Endothelial cell of hepatic sinusoid (primary cell): ENCODE measurements at regions not wholly inside any gene's neighbourhood (a gene's known extent, or its start where the extent isn't known, plus 50 kb on each side); places are given as distances from the start of the nearest gene placed in this dataset.
"Not testable (repeated sequence)": the region's sequence is repeated elsewhere in the genome, so short reads cannot be mapped to it uniquely, and the experiment has no call there.

Experiments used
- in situ Hi-C: cut with HindIII; loops from 2 replicates; pipeline ENCODE4 v1.10.0; 2017; ENCODE audit warnings: low sequenced_read_pairs

GRCh38 chr12:43261701-43262100, 290.3 kb downstream of the ADAMTS20 start:
- in situ Hi-C loops: no loop called here

GRCh38 chr12:43255522-43256111, 296.4 kb downstream of the ADAMTS20 start:
- in situ Hi-C loops: no loop called here

GRCh38 chr12:43252585-43252984, 299.4 kb downstream of the ADAMTS20 start:
- in situ Hi-C loops: no loop called here

GRCh38 chr12:43245947-43246346, 306.1 kb downstream of the ADAMTS20 start:
- in situ Hi-C loops: no loop called here

GRCh38 chr12:43241986-43242385, 310.0 kb downstream of the ADAMTS20 start:
- in situ Hi-C loops: no loop called here

- in situ Hi-C loops: no loop called here
These were observed 313.7 kb downstream of the ADAMTS20 start for GRCh38 chr12:43238281-43238680.

GRCh38 chr12:43237238-43237879, 314.6 kb downstream of the ADAMTS20 start:
- in situ Hi-C loops: no loop called here

- in situ Hi-C loops: no loop called here
These were observed 316.3 kb downstream of the ADAMTS20 start for GRCh38 chr12:43235721-43236120.

- in situ Hi-C loops: no loop called here
These were observed 318.1 kb downstream of the ADAMTS20 start for GRCh38 chr12:43233861-43234260.

- in situ Hi-C loops: no loop called here
These were observed 325.9 kb downstream of the ADAMTS20 start for GRCh38 chr12:43226151-43226550.

GRCh38 chr12:43224190-43224805, 327.7 kb downstream of the ADAMTS20 start:
- in situ Hi-C loops: not testable (repeated sequence)

GRCh38 chr12:43222796-43223195, 329.2 kb downstream of the ADAMTS20 start:
- in situ Hi-C loops: no loop called here

- in situ Hi-C loops: no loop called here
These were observed 330.8 kb downstream of the ADAMTS20 start for GRCh38 chr12:43221216-43221615.

GRCh38 chr12:43216490-43216889, 335.5 kb downstream of the ADAMTS20 start:
- in situ Hi-C loops: no loop called here

GRCh38 chr12:43214166-43214565, 337.8 kb downstream of the ADAMTS20 start:
- in situ Hi-C loops: no loop called here

GRCh38 chr12:43213608-43214007, 338.4 kb downstream of the ADAMTS20 start:
- in situ Hi-C loops: no loop called here

GRCh38 chr12:43210485-43211192, 341.4 kb downstream of the ADAMTS20 start:
- in situ Hi-C loops: no loop called here

GRCh38 chr12:43208627-43209026, 343.4 kb downstream of the ADAMTS20 start:
- in situ Hi-C loops: no loop called here

GRCh38 chr12:43208221-43208620, 343.8 kb downstream of the ADAMTS20 start:
- in situ Hi-C loops: no loop called here

GRCh38 chr12:43206396-43206795, 345.6 kb downstream of the ADAMTS20 start:
- in situ Hi-C loops: no loop called here

- in situ Hi-C loops: no loop called here
These were observed 353.4 kb downstream of the ADAMTS20 start for GRCh38 chr12:43198608-43199007.
